HL-60 (cell line): ENCODE measurements at regions not wholly inside any gene's neighbourhood (a gene's known extent, or its start where the extent isn't known, plus 50 kb on each side); places are given as distances from the start of the nearest gene placed in this dataset.

ENCODE experiments used
- REST ChIP-seq: IDR thresholded peaks from 2 replicates; pipeline ENCODE4 v1.6.1; 2012; ENCODE audit warnings: low read depth; ENCODE audit not compliant: insufficient replicate concordance
- TF ChIP-seq, protein P1 (sequence below): IDR thresholded peaks from one replicate; pipeline ENCODE4 v1.5.1; 2011; ENCODE audit warnings: low read length, control low read depth, inconsistent platforms; ENCODE audit not compliant: insufficient read depth

DNA sequence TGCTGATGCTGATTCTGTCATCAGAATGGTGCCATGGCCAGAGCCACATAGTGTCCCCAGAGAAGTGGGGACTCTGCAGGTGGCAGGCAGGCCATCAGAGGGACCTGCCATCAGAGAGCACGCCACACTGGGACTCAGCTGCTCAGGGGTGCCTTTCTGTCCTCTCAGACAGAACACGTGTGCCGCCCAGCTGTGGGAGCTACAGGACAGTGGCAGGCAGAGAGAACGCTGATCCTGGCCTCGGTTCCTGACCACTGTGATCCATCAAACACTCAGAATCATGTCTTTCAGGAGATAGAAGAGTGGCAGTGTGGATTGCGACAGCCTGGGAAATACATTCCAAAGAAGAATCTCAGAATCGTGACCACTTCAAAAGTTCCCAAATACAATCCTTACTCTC is 497.2 kb upstream of the SALL3 start:
- no peak for TF ChIP-seq REST
- TF ChIP-seq, protein P1, sequence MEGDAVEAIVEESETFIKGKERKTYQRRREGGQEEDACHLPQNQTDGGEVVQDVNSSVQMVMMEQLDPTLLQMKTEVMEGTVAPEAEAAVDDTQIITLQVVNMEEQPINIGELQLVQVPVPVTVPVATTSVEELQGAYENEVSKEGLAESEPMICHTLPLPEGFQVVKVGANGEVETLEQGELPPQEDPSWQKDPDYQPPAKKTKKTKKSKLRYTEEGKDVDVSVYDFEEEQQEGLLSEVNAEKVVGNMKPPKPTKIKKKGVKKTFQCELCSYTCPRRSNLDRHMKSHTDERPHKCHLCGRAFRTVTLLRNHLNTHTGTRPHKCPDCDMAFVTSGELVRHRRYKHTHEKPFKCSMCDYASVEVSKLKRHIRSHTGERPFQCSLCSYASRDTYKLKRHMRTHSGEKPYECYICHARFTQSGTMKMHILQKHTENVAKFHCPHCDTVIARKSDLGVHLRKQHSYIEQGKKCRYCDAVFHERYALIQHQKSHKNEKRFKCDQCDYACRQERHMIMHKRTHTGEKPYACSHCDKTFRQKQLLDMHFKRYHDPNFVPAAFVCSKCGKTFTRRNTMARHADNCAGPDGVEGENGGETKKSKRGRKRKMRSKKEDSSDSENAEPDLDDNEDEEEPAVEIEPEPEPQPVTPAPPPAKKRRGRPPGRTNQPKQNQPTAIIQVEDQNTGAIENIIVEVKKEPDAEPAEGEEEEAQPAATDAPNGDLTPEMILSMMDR = no peak
